AG04449 (cell line): ENCODE measurements at regions not wholly inside any gene's neighbourhood (a gene's known extent, or its start where the extent isn't known, plus 50 kb on each side); places are given as distances from the start of the nearest gene placed in this dataset.
"Not testable (repeated sequence)": the region's sequence is repeated elsewhere in the genome, so short reads cannot be mapped to it uniquely, and the experiment has no call there.

Experiments used
- CTCF ChIA-PET: fragments of 350-600 bp; formaldehyde crosslinking; extraction: SDS; loops from one replicate; lab custom pipeline; 2021; ENCODE audit warnings: antibody characterized with exemption; lab: Yijun Ruan, JAX
- POLR2A ChIA-PET: fragments of 400-600, 350-600 bp; formaldehyde crosslinking; extraction: SDS; loops from one replicate; lab custom pipeline; 2020; ENCODE audit warnings: antibody characterized with exemption, inconsistent platforms; lab: Yijun Ruan, JAX
- DNase-seq: peaks from one replicate; pipeline ENCODE4 v3.0.0-alpha.2; 2010; ENCODE audit warnings: low read depth, low spot score
- H3K4me3 ChIP-seq: 2 replicates; pipeline ENCODE4 v1.5.1; 2011; ENCODE audit warnings: low read depth, mild to moderate bottlenecking, control low read depth, low read length
- TF ChIP-seq, protein P1 (sequence below): IDR thresholded peaks from one replicate; pipeline ENCODE4 v1.5.1; 2011; ENCODE audit warnings: mild to moderate bottlenecking, moderate library complexity, low read length, control low read depth, inconsistent platforms; ENCODE audit not compliant: insufficient read depth; ENCODE audit errors: missing control alignments

DNA sequence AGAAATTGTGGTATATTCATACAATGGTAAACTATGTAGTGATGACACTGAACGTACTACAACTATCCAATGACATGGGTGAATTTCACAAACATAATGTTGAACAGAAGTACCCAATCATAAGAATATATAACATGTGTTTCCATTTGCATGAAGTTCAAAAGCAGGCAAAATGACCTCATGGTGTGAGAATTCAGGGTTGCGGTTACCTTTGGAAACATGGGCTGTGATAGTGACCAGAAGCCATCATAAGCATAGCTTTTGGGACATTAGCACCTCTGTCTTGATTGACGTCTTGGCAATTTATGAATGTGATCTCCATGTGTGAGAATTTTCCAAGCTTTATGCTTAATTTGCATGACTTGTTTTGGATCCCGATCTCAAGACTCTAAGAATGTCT, 500.1 kb upstream of the JAG1 start:
- CTCF ChIA-PET: no interaction called here
- POLR2A ChIA-PET: no interaction called here
- TF ChIP-seq, protein P1, sequence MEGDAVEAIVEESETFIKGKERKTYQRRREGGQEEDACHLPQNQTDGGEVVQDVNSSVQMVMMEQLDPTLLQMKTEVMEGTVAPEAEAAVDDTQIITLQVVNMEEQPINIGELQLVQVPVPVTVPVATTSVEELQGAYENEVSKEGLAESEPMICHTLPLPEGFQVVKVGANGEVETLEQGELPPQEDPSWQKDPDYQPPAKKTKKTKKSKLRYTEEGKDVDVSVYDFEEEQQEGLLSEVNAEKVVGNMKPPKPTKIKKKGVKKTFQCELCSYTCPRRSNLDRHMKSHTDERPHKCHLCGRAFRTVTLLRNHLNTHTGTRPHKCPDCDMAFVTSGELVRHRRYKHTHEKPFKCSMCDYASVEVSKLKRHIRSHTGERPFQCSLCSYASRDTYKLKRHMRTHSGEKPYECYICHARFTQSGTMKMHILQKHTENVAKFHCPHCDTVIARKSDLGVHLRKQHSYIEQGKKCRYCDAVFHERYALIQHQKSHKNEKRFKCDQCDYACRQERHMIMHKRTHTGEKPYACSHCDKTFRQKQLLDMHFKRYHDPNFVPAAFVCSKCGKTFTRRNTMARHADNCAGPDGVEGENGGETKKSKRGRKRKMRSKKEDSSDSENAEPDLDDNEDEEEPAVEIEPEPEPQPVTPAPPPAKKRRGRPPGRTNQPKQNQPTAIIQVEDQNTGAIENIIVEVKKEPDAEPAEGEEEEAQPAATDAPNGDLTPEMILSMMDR: no peak
- no peak overlapping the region for H3K4me3 ChIP-seq
- no peak for DNase-seq

DNA sequence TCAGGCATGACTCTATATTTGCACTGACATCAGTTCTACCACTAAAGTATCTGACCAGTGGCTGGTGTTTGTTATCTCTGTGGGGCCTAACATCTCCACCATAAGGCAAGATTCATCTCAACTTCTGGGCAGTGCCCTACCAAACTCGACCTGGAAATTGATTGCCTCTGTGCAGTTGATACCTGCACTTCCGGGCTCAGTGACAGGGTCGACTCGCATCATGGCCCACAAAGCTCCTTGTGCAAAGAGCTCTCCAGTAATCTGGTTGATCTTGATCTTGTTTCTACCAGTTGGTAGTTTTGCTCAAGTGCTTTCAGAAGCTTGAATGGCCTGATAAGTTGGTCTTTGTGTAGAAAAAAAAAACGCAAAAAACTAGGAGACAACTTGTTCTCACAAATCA, 501.1 kb upstream of the JAG1 start:
- H3K4me3 ChIP-seq: no peak overlapping the region
- TF ChIP-seq, protein P1: no peak
- ChIA-PET POLR2A (no interaction called here), CTCF (interaction anchor here (0.8 kb wide), 1 partner anchor 12 kb away, joined by 3 read pairs; no protein-coding TSS in a partner anchor)
- DNase-seq: no peak

DNA sequence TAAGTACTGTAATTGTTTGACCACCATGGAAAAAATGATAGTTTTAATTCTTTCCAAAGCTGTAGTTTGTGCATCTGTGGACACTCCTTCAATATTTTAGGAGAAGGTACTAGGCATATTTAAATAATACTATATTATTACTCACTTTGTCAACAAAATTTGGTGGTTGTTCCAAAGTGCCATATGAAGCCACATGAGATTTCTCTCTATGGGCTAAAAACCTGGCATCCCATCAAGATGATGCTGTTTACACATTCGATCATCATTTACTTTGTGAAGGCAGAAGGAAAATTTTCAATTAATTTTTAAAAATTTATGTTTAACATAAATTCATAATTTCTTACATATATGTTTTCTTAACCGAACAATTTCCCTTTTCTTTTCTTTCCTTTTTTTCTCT, 502.6 kb upstream of the JAG1 start:
- TF ChIP-seq, protein P1: no peak
- H3K4me3 ChIP-seq: no peak overlapping the region
- ChIA-PET CTCF (interaction anchor here (1.0 to 1.6 kb wide), 2 partner anchors 29 to 85 kb away, joined by 3 to 6 read pairs; no protein-coding TSS in a partner anchor), POLR2A (no interaction called here)
- DNase-seq: no peak

DNA sequence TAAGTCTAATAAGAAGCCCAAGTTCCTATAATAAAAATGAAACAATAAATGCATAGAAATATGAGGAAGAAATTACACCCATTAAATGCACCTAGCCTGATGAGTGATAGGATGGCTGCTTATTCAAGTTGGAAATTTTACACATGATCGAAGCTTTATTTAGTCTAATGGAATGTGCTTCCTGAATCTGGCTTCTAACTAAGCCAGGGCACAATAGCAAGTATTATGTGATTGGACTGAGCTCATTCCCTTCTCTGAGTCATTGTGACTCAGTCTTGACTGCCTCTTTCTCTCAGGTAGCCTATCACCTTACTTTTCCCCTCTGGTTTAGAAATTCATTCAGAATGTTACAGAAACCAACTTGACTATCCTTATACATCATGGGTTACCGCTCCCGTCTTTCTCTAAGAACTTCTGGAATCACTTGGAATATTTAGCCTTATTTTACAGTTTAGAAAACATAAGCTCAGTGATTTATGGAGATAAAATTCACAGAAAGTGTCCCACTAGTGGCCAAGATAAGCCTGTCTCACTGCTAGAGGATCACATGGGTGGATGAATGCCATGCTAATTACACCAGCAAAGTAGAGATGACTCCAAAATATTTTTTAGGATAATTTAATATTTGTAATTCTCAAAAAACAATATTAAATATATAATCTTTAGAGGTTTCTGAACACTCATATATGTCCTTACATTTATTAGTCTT, 505.3 kb upstream of the JAG1 start:
- ChIA-PET POLR2A (no interaction called here), CTCF (interaction anchor here (1.2 kb wide), 1 partner anchor 26 kb away, joined by 3 read pairs; no protein-coding TSS in a partner anchor)
- no peak overlapping the region for H3K4me3 ChIP-seq
- TF ChIP-seq, protein P1: no peak
- DNase-seq: peak; percentile 21

DNA sequence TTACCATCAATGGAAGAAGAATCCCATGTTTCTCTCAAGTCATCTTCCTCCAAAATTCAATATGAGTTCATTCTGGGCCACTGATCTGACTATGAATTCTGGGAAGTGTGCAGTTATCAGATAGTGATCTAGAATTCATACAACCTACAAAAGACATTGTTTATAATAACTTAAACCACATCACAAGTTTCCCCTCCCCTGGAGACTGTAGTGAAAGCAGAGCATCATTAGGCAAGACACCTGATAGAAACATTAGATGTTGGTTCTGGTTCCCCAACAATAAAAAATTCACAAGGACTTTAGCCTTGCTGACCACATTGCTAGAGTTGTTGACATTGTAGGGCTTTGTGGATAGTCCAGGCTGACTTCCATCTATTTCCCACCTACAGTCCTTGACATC, 506.4 kb upstream of the JAG1 start:
- ChIA-PET CTCF (interaction anchor here (1.2 kb wide), 1 partner anchor 25 kb away, joined by 3 read pairs; no protein-coding TSS in a partner anchor), POLR2A (no interaction called here)
- DNase-seq: no peak

DNA sequence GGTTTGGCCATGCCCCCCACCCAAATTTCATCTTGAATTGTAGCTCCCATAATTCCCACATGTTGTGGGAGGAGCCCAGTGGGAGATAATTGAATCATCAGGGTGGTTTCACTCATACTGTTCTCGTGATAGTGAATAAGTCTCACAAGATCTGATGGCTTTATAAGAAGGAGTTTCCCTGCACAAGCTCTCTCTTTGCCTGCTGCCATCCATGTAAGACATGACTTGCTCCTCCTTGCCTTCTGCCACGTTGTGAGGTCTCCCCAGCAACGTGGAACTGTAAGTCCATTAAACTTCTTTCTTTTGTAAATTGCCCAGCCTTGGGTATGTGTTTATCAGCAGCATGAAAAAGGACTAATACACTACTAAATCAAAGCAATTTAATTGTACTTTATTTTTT, 507.3 kb upstream of the JAG1 start:
- H3K4me3 ChIP-seq, DNase-seq, CTCF ChIA-PET, POLR2A ChIA-PET: not testable (repeated sequence)

More for the DNA sequence above, 506.4 kb upstream of the JAG1 start:
- H3K4me3 ChIP-seq: no peak overlapping the region
- TF ChIP-seq, protein P1: no peak

DNA sequence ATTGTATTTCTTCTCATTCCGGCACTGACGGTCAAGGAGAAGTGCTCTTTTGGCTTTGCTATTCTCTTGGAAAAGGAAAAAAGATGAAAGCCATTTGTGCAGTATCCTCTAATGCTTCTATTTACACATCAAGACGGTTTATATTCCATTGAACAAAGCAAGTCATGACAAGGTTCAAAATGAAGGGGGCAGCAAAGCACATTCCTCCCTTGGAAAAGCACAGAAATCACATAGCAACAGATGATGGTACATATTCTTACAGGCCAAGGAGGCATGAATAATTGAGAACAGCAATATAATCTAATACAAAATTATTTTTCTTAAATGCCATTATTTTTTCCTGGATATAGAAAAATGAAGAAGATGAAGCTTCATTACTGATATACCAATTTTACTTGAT, 508.2 kb upstream of the JAG1 start:
- POLR2A ChIA-PET: no interaction called here
- TF ChIP-seq, protein P1: no peak
- DNase-seq: no peak
- no peak overlapping the region for H3K4me3 ChIP-seq
- CTCF ChIA-PET: interaction anchor here (1.0 to 1.3 kb wide), 2 partner anchors 12 to 713 kb away, joined by 3 read pairs; no protein-coding TSS in a partner anchor
